ENCODE measurements at regions not wholly inside any gene's neighbourhood (a gene's known extent, or its start where the extent isn't known, plus 50 kb on each side); places are given as distances from the start of the nearest gene placed in this dataset.

DNA sequence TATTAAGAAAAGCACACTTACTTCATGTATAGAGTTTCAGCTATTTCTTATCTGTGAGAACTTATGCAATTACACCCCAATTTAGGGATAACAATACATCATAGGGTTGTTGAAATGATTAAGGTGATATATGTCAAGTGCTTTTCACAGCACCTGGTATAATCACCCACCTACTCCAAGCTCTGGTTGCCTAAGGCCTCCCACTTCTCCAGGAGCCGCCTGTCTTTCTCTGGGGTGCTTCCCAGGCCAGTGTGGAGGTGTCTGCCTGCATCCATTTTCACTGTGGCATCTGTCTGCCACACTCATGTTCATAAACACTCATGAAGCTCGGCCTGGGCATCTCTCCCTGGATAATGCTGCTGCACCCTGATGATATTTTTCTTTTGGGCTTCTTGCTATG lies 250.3 kb downstream of the STK31 start:
- Histone ChIP-seq H3K9me3 (ENCODE audit: control insufficient read depth, low read depth, low read length) (no peaks in the 10 kb centered on the region), H3K27me3 (ENCODE audit: control insufficient read depth, extremely low read depth, insufficient read depth, low read length) (no peaks in the 10 kb centered on the region), H3K9ac (ENCODE audit: control insufficient read depth, extremely low read depth, insufficient read depth, low read length) (no peak overlapping the region), H3K9me1 (ENCODE audit: control insufficient read depth, extremely low read depth, insufficient read depth, low read length) (no peaks in the 10 kb centered on the region), H3K4me2 (ENCODE audit: control insufficient read depth, extremely low read depth, insufficient read depth, low read depth, low read length) (no peak overlapping the region), H4K20me1 (ENCODE audit: control insufficient read depth, extremely low read depth, insufficient read depth, low read length) (no peaks in the 10 kb centered on the region), H3K79me2 (ENCODE audit: control insufficient read depth, insufficient read depth, low read length) (no peaks in the 10 kb centered on the region), H3K36me3 (ENCODE audit: control insufficient read depth in 2 of 2, extremely low read depth in 1 of 2, insufficient read depth in 2 of 2, low read length in 2 of 2) (no peaks in the 10 kb centered on the region), H3K4me1 (ENCODE audit: control insufficient read depth, extremely low read depth, insufficient read depth, low read length) (peaks cover 3% of the 10 kb centered on the region), H3K4me3 (ENCODE audit: control insufficient read depth in 2 of 3, extremely low read depth in 1 of 3, insufficient read depth in 2 of 3, low read depth in 1 of 3, low read length in 3 of 3) (no peak overlapping the region), H3K27ac (ENCODE audit: control insufficient read depth, insufficient read depth, low read length) (no peak overlapping the region), H2AFZ (ENCODE audit: control insufficient read depth, low read length) (no peak overlapping the region)
- no peak for FAIRE-seq
- TF ChIP-seq CTCF (optimal IDR thresholded peaks at IDR 0.05 in 1 of 3, IDR thresholded peaks at IDR 0.05 in 1 of 3, conservative IDR thresholded peaks at IDR 0.05 in 1 of 3; ENCODE audit: extremely low read depth in 1 of 3, insufficient read depth in 2 of 3, low read length in 3 of 3), result no peak
- TF ChIP-seq EZH2 (IDR thresholded peaks at IDR 0.05; ENCODE audit: low read length), result no peak
- no peak for DNase-seq (ENCODE audit: low read depth, low spot score)
- dilution Hi-C loops (cut with MboI; ENCODE audit: extremely low pct_ligation_motif_present, low sequenced_read_pairs), result no loop called here

- Histone ChIP-seq H3K27me3 (ENCODE audit: control insufficient read depth, extremely low read depth, insufficient read depth, low read length) (no peaks in the 10 kb centered on the region), H3K4me2 (ENCODE audit: control insufficient read depth, extremely low read depth, insufficient read depth, low read depth, low read length) (no peak overlapping the region), H3K27ac (ENCODE audit: control insufficient read depth, insufficient read depth, low read length) (no peak overlapping the region), H3K4me1 (ENCODE audit: control insufficient read depth, extremely low read depth, insufficient read depth, low read length) (peaks cover 3% of the 10 kb centered on the region), H3K36me3 (ENCODE audit: control insufficient read depth in 2 of 2, extremely low read depth in 1 of 2, insufficient read depth in 2 of 2, low read length in 2 of 2) (no peaks in the 10 kb centered on the region), H3K9ac (ENCODE audit: control insufficient read depth, extremely low read depth, insufficient read depth, low read length) (no peak overlapping the region), H3K79me2 (ENCODE audit: control insufficient read depth, insufficient read depth, low read length) (no peaks in the 10 kb centered on the region), H3K4me3 (ENCODE audit: control insufficient read depth in 2 of 3, extremely low read depth in 1 of 3, insufficient read depth in 2 of 3, low read depth in 1 of 3, low read length in 3 of 3) (no peak overlapping the region), H3K9me3 (ENCODE audit: control insufficient read depth, low read depth, low read length) (no peaks in the 10 kb centered on the region), H4K20me1 (ENCODE audit: control insufficient read depth, extremely low read depth, insufficient read depth, low read length) (no peaks in the 10 kb centered on the region), H2AFZ (ENCODE audit: control insufficient read depth, low read length) (no peak overlapping the region), H3K9me1 (ENCODE audit: control insufficient read depth, extremely low read depth, insufficient read depth, low read length) (no peaks in the 10 kb centered on the region)
- TF ChIP-seq EZH2 (IDR thresholded peaks at IDR 0.05; ENCODE audit: low read length), result no peak
- TF ChIP-seq CTCF (optimal IDR thresholded peaks at IDR 0.05 in 1 of 3, IDR thresholded peaks at IDR 0.05 in 1 of 3, conservative IDR thresholded peaks at IDR 0.05 in 1 of 3; ENCODE audit: extremely low read depth in 1 of 3, insufficient read depth in 2 of 3, low read length in 3 of 3), result no peak
- no peak for DNase-seq (ENCODE audit: low read depth, low spot score)
- dilution Hi-C loops (cut with MboI; ENCODE audit: extremely low pct_ligation_motif_present, low sequenced_read_pairs), result no loop called here
- no peak for FAIRE-seq
These were observed 253.6 kb downstream of the STK31 start for GRCh38 chr7:23963461-23964165.
